NCI-H2196 treated with DMSO at 0.1 percent for 48 hours (cell line): ENCODE measurements at regions not wholly inside any gene's neighbourhood (a gene's known extent, or its start where the extent isn't known, plus 50 kb on each side); places are given as distances from the start of the nearest gene placed in this dataset.
"Not testable (repeated sequence)": the region's sequence is repeated elsewhere in the genome, so short reads cannot be mapped to it uniquely, and the experiment has no call there.

ENCODE experiments used
- DNase-seq: peaks from one replicate; lab custom pipeline; 2025; ENCODE audit not compliant: unreplicated experiment; lab: John Stamatoyannopoulos, UW

GRCh38 chr7:145147865-145148264, 312.0 kb upstream of the TPK1 start:
- no peak for DNase-seq

- DNase-seq, result no peak
Observed at GRCh38 chr7:145143685-145144084, 307.8 kb upstream of the TPK1 start.

- no peak for DNase-seq
Observed at GRCh38 chr7:145134377-145134776, 298.5 kb upstream of the TPK1 start.

GRCh38 chr7:145123502-145123901, 287.6 kb upstream of the TPK1 start:
- DNase-seq, result no peak

GRCh38 chr7:145106001-145106400, 270.1 kb upstream of the TPK1 start:
- DNase-seq, result no peak

GRCh38 chr7:145105561-145105960, 269.7 kb upstream of the TPK1 start:
- DNase-seq, result no peak

GRCh38 chr7:145104400-145104799, 268.5 kb upstream of the TPK1 start:
- DNase-seq, result no peak

- not testable (repeated sequence) for DNase-seq
Observed at GRCh38 chr7:145102199-145102598, 266.3 kb upstream of the TPK1 start.

- DNase-seq, result no peak
Observed at GRCh38 chr7:145092766-145093165, 256.9 kb upstream of the TPK1 start.

- no peak for DNase-seq
Observed at GRCh38 chr7:145088111-145088745, 252.4 kb upstream of the TPK1 start.

- no peak for DNase-seq
Observed at GRCh38 chr7:145082366-145083161, 246.7 kb upstream of the TPK1 start.

GRCh38 chr7:145065473-145065872, 229.6 kb upstream of the TPK1 start:
- DNase-seq, result no peak

- DNase-seq, result no peak
Observed at GRCh38 chr7:145064114-145064513, 228.3 kb upstream of the TPK1 start.

GRCh38 chr7:145053781-145054180, 217.9 kb upstream of the TPK1 start:
- no peak for DNase-seq

- DNase-seq, result no peak
Observed at GRCh38 chr7:145050415-145050814, 214.6 kb upstream of the TPK1 start.

GRCh38 chr7:145036604-145037405, 201.0 kb upstream of the TPK1 start:
- DNase-seq, result peak; percentile 8

- DNase-seq, result no peak
Observed at GRCh38 chr7:145031162-145031561, 195.3 kb upstream of the TPK1 start.

- DNase-seq, result no peak
Observed at GRCh38 chr7:145030754-145031153, 194.9 kb upstream of the TPK1 start.

GRCh38 chr7:145020454-145020853, 184.6 kb upstream of the TPK1 start:
- no peak for DNase-seq

- DNase-seq, result no peak
Observed at GRCh38 chr7:145016068-145016467, 180.2 kb upstream of the TPK1 start.

GRCh38 chr7:145009876-145010275, 174.0 kb upstream of the TPK1 start:
- no peak for DNase-seq

GRCh38 chr7:145005601-145006000, 169.7 kb upstream of the TPK1 start:
- no peak for DNase-seq
